Eye (tissue), 1 donor: ENCODE measurements at regions not wholly inside any gene's neighbourhood (a gene's known extent, or its start where the extent isn't known, plus 50 kb on each side); places are given as distances from the start of the nearest gene placed in this dataset.
A peak's percentile ranks its signal among the peaks of the same experiment; 100 is the strongest.
"Not testable (repeated sequence)": the region's sequence is repeated elsewhere in the genome, so short reads cannot be mapped to it uniquely, and the experiment has no call there.

Source experiments
- DNase-seq: peaks from one replicate; pipeline ENCODE4 v3.0.0-alpha.2; 2015

- DNase-seq = no peak
Observed at GRCh38 chr4:184907810-184908209, 82.0 kb upstream of the ACSL1 start.

GRCh38 chr4:184911310-184911709 is 85.5 kb upstream of the ACSL1 start:
- DNase-seq = no peak

- no peak for DNase-seq
Observed at GRCh38 chr4:184913356-184914143, 87.8 kb upstream of the ACSL1 start.

DNA sequence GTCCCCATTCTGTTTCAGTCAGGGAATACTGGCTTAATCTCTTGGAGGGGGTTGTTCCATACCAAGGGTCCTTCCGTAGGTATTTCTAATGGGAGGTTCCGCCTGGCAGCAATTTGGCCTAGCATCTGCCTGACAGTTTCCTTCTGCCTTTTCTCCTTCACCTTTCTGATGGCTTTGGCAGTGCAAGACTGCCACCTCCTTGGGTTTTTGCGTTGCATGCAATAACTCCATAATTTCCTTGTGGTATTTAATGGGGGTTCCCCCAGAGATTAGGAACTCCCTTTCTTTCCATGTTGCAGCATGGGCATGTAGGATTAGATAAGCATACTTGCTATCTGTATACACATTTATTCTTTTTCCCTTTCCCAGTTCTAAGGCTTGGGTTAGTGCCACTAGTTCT is 93.0 kb upstream of the ACSL1 start:
- DNase-seq = not testable (repeated sequence)

DNA sequence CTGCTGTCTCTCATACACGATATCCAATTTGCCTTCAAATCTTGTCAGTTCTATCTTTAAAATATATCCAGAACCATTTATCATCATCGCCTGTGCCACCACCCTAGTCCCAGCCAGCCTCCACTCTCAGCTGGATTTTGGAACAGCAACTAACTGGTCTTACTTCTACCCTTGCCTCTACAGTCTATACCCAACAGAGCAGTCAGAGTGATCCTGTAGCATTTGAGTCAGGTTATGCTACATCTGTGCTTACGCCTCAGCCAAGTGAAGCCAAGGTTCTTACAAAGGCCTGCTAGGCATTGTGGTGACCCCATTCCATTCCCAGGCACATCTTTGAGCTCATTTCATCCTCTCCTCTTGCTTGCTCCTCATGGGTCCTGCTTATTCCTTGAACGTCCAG is 95.7 kb upstream of the ACSL1 start:
- no peak for DNase-seq

DNA sequence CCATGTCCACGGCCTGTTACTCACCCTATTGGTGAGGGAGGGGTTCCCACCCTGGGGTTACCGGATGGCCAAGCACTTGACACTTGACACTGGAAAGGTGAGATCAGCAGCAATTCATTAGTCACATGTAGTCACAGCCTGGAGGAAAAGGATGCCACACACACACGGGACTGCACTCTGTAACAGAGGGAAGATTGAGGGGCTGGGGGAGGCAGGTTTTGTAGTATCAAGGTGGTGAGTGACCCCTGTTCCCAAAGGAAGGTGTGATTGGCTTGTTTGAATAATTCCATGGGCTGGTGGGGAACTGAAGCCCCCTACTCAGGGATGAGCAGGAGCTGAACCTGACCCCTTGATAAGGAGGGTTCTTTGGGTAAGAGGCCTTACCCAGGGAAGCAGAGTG is 96.0 kb upstream of the HELT start:
- DNase-seq = no peak

DNA sequence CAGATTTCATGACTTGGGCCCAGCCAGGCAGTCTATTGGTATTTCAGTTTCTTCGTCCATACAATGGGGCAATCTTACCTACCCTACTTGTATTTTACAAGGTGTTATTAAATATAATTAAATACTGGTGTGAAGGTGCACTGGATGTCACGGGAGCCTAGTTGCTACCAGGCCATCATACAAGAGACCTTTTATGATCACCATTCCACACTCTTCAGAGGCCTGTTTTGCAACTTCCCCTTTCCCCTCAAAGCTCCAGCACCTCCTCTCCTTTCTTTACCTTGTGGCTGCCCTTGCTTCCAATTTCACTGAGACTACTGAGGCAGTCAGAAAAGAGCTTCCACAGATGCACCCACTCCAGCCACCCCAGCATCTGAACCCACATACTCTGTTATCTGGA is 93.8 kb upstream of the HELT start:
- no peak for DNase-seq

DNA sequence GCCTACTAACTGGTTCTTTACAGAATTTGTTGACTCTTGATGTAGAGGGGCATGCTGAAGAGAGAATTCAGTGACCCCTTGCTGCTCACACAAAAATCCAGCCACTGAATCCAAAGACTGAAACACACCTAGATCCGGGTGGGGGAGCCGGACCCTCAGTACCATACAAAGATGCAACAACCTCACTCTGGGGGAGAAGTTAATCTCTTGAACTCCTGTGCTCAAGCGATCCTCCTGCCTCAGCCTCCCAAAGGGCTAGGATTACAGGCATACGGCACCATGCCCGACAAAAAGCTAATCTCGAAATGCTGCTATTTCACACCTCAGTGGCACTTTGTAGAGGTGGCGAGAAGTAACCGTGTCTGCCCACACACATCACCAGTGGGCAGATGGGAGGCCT is 88.8 kb upstream of the HELT start:
- no peak for DNase-seq

- no peak for DNase-seq
Observed at GRCh38 chr4:184930026-184930425, 88.3 kb upstream of the HELT start.

DNA sequence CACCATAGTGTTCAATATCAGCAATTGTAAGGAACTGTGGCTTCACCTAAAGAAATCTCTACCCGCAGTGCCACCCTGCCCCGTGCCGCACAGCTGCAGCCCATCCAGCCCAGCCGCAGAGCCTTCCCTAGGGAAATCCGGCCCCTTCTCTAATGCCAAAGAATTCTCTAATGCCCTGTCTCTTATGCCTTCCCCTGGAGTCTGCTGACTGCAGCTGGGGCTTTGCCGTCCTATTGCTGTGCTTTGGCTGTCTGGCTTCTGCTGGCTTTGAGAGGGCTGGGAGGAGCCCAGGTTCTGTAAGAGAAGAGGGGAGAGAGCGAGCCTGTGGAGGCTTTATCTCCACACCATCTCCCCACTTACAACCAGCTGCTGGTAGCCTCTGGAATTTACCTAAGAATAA is 85.9 kb upstream of the HELT start:
- peak; percentile 24 for DNase-seq

DNA sequence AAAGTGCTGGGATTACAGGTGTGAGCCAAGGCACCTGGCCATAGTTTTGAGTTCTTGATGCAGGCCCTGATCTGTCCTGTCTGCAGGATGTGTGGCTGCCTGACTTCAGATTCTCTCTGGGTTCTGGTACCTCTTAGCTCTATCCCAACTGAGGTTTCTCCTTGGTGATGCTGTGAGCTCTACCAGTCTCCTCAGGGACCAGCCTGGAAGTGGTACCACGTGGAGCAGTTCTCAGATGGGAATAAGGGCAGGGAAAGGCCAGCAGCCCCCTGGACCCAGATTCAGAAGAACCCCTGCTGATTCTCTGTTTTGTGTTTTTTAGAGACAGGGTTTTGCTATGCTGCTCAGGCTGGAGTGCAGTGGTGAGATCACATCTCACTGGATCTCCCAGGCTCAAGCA is 85.0 kb upstream of the HELT start:
- no peak for DNase-seq

DNA sequence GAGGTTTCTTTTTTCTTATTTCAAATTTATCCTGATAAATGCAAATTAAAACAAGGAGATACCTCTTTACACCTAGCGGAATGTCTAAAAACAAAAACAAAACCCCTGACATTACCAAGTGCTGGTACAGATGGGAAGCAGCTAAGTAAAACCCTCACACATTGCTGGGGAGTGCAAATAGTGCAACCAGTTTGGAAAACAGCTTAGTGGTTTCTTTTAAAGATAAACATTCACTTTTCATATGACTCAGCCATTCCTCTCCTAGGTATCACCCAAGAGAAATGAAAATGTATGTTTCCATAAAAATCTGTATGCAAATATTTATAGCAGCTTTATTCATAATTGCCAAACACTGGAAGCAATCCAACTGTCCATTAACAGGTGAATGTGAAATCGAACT is 84.1 kb upstream of the HELT start:
- DNase-seq = no peak

DNA sequence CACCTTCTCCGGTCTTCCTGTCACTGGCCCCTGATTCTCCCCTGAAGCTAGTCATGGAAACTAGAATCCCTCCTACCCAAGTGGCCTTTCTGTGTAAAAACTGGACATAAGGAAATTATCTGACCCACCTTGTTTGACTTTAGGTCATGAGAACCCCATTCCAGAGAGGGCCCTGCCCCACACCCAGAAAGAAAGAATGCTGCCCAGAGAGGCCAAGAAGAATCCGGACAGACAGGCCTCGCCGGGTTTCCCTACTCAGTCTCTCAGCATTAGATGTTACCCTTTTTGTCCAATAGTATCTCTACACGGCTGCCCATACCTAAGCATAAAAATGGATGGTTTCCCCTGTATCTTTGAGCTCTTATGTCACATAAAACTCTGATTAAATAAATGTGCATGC is 83.3 kb upstream of the HELT start:
- DNase-seq = no peak

DNA sequence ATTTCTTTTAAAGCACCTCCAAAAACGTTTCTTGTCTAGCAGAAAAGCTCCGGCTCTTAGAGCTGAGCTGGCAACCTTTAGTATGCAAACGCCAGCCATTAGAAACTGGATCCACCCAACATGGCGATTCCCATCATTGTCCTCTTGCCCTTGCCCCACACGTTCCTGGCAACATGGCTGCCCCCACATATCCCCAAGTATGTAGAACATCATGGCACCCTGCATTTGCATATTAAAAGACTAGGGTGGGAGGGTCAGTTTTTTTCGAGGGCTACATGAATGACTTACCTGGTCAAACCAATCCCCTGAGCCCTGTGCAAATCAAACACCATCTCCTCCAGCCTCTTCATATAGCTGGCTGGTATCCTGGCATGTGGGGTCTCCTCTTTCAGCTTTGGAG is 82.2 kb upstream of the HELT start:
- no peak for DNase-seq

DNA sequence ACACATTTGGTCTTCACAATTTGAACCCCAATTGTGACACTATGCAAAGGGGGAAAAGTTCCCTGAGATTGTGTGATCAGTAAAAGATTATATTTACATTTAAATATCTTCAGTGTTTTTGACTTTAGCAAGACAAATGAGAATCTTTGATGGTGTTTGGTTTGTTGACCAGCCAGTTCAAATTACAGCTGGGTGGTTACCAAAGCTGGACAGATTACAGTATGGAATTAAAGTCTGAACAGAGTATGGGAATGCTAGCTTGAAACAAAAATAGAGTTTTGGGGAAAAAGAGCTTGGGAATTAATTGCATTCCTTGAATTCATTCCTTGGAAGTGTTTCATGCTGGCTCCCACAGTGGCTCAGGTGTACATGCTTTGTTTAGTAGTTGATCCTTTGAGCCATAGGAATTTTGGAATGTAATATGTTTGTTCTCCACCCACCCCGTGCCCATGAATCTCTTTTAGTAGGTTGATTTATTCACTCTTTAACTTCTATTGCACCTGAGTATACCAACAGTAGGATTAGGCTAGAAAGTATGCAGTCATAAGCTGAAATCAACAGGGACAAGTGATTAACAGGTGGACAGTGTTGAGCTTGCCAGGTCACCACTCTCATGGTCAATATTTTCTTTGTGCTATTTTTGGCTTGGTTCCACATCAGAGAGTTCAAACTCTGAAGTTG is 81.1 kb upstream of the HELT start:
- no peak for DNase-seq

DNA sequence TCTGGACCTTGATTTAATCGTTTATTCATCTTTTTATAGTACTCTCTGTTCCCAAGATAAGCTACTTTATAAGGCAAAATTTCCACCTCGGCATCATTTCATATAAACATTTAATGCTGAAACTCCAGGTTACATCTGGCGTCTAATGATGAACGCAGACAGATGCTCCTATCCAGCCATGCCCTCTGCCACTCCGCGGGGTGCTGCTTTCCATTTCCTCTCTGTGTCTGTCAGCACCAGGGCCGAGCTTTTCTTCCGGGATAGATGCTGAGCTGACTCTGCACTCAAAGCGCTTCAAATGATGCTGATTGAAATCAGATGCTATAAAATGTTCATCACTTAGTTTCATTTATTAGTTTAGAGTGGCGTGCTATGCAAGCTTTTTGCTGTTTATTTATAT is 80.5 kb upstream of the HELT start:
- peak; percentile 20 for DNase-seq

DNA sequence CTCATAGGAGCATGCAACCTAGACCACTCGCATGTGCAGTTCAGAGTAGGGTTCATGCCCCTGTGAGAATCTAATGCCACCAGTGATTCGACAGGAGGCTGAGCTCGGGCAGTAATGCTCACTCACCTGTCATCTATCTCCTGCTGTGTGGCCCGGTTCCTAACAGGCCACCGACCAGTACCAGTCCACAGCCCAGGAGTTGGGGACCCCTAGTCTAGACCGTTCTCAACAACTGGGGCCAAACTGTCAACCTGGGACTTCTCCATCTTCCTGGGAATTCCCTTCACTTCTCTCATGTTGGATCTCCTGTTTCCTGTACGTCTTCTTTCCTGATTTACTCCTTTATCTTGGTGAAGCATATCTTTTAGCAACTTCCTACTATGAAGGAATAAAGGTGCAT is 79.4 kb upstream of the HELT start:
- DNase-seq = no peak

GRCh38 chr4:184939978-184940377 is 78.3 kb upstream of the HELT start:
- no peak for DNase-seq

DNA sequence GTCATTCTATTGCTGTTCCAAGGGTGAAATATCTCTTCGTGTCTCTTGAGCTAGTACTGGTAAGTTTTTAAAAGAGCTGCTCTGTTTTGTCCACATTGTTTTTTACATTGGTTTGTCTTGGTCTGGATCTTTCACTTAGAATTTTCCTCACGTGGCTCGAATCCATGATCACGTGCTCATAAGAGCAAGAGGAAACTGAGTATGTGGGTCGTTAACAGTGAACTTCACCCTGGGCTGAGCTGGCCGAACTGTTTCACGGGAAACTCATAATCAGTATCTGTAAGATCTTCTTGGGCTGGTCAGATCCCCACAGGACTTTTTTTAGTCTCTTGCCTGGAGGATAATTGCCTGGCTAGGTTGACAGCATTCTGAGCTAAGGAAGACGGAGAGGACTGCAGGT is 77.8 kb upstream of the HELT start:
- DNase-seq = no peak

DNA sequence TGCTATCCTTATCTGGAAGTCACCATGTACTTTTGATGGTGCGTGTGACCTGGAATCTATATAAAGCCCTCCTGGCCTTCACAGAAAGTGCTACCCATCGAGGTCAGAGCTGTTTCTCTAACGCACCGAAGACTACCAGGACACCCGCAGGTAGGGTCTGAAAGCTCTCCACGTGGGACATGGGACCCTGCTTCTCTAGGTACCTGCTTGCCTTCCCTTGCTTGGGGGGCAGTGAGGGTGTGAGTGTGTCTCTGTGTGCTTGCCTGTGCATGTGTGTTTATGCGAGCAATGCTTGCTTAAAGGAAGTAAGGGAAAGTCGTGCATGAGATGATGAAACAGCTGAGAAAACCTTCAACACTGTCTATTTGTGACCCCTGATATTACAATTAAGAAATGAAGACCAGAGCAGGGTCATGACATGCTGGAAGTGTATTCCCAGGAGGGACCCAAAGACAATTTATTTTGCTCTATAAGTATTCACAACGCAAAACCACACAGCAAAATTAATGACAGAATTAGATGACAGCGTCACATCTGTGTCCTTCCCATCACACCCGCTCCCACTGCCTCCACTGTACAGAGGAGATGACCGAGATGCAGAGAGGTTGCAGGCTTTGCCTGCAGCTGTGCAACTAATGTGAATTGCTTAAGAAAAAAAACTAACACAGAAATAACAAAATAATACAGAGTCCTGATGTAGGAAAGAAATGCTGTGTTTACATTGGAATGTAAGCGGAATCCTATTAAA is 76.4 kb upstream of the HELT start:
- DNase-seq = no peak

- DNase-seq = no peak
Observed at GRCh38 chr4:184942444-184943425, 75.6 kb upstream of the HELT start.

DNA sequence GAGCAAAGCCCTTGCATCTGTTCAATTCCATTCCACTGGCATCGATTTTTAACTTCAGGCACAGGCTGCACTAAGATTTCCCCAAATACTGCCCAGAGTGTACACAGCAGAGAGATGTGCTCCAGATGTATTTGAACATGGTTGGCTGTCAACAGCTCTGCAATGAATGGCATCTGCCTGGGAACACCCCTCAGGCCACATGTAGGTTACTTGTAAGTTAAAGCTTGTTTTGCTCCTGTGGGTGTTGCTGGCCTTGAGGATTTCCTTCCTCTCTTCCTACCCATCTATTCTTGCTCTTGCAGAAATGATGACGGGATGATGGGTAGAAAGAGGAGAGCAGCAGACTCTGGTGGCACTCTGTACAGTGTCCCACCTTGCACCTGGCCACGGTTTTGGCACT is 69.3 kb upstream of the HELT start:
- no peak for DNase-seq
